Ascending aorta (tissue), 2 donors: ENCODE measurements at regions not wholly inside any gene's neighbourhood (a gene's known extent, or its start where the extent isn't known, plus 50 kb on each side); places are given as distances from the start of the nearest gene placed in this dataset.

ENCODE experiments used
- DNase-seq, 2 donors: peaks; one replicate each; pipeline ENCODE4 v3.0.0-alpha.2; 2019; ENCODE audit warnings: low spot score in 2 of 2
- H3K27ac ChIP-seq, 2 donors: fragments of 200-600 bp; sonication (generic); one replicate each; pipeline ENCODE4 v1.5.1; 2016 to 2017; ENCODE audit warnings: mild to moderate bottlenecking in 1 of 2
- H3K27me3 ChIP-seq: fragments of 200-600 bp; sonication (generic); one replicate; pipeline ENCODE4 v1.5.1; 2017
- H3K36me3 ChIP-seq, 2 donors: fragments of 200-600 bp; sonication (generic); one replicate each; pipeline ENCODE4 v1.5.1; 2016
- H3K4me1 ChIP-seq, 2 donors: fragments of 200-600 bp; sonication (generic); one replicate each; pipeline ENCODE4 v1.5.1; 2016 to 2017; ENCODE audit warnings: mild to moderate bottlenecking in 1 of 2
- H3K4me3 ChIP-seq, 2 donors: fragments of 200-600 bp; sonication (generic); one replicate each; pipeline ENCODE4 v1.5.1; 2016 to 2017; ENCODE audit warnings: mild to moderate bottlenecking in 1 of 2
- H3K9me3 ChIP-seq, 2 donors: fragments of 200-600 bp; sonication (generic); one replicate each; pipeline ENCODE4 v1.5.1; 2016
- CTCF ChIP-seq, 3 experiments: fragments of 200-600 bp in 2 of 3; fragments of 450-650 bp in 1 of 3; sonication (generic) in 2 of 3; IDR thresholded peaks; one replicate each; pipeline ENCODE4 v1.5.1; 2016 to 2019; ENCODE audit warnings: antibody characterized with exemption in 3 of 3, mild to moderate bottlenecking in 1 of 3, moderate library complexity in 1 of 3
- intact Hi-C: fragments of 100-400 bp; cut with DNase I; formaldehyde crosslinking; loops from one replicate; pipeline ENCODE4 v1.15.1; 2023

- H3K36me3 ChIP-seq = no peaks in the 10 kb centered on the region
- TF ChIP-seq CTCF (IDR thresholded peaks at IDR 0.05) = no peak
- no peaks in the 10 kb centered on the region for H3K27me3 ChIP-seq
- intact Hi-C loops = no loop called here
- H3K4me1 ChIP-seq = no peaks in the 10 kb centered on the region
- DNase-seq = no peak
- no peak overlapping the region for H3K4me3 ChIP-seq
- no peak overlapping the region for H3K27ac ChIP-seq
- no peaks in the 10 kb centered on the region for H3K9me3 ChIP-seq
Observed at GRCh38 chr15:39497759-39498565, 82.9 kb upstream of the THBS1 start.

- no peak for TF ChIP-seq CTCF (IDR thresholded peaks at IDR 0.05)
- intact Hi-C loops = no loop called here
- H3K4me1 ChIP-seq = no peaks in the 10 kb centered on the region
- no peak overlapping the region for H3K4me3 ChIP-seq
- no peak overlapping the region for H3K27ac ChIP-seq
- H3K27me3 ChIP-seq = no peaks in the 10 kb centered on the region
- H3K36me3 ChIP-seq = no peaks in the 10 kb centered on the region
- no peak for DNase-seq
- H3K9me3 ChIP-seq = no peaks in the 10 kb centered on the region
Observed at GRCh38 chr15:39498629-39499028, 82.2 kb upstream of the THBS1 start.

- no peak overlapping the region for H3K4me3 ChIP-seq
- no peak for TF ChIP-seq CTCF (IDR thresholded peaks at IDR 0.05)
- no peaks in the 10 kb centered on the region for H3K4me1 ChIP-seq
- intact Hi-C loops = no loop called here
- DNase-seq = no peak
- H3K27ac ChIP-seq = no peak overlapping the region
- H3K36me3 ChIP-seq = no peaks in the 10 kb centered on the region
- H3K27me3 ChIP-seq = no peaks in the 10 kb centered on the region
- no peaks in the 10 kb centered on the region for H3K9me3 ChIP-seq
Observed at GRCh38 chr15:39499042-39499441, 81.8 kb upstream of the THBS1 start.

- H3K36me3 ChIP-seq = no peaks in the 10 kb centered on the region
- DNase-seq = no peak
- no peaks in the 10 kb centered on the region for H3K27me3 ChIP-seq
- TF ChIP-seq CTCF (IDR thresholded peaks at IDR 0.05) = no peak
- no peak overlapping the region for H3K27ac ChIP-seq
- intact Hi-C loops = no loop called here
- H3K4me3 ChIP-seq = no peak overlapping the region
- no peaks in the 10 kb centered on the region for H3K9me3 ChIP-seq
- no peaks in the 10 kb centered on the region for H3K4me1 ChIP-seq
Observed at GRCh38 chr15:39499681-39500080, 81.2 kb upstream of the THBS1 start.

GRCh38 chr15:39501366-39502081, 79.4 kb upstream of the THBS1 start:
- Histone ChIP-seq H3K9me3 (no peaks in the 10 kb centered on the region), H3K27me3 (no peaks in the 10 kb centered on the region), H3K27ac (no peak overlapping the region), H3K4me3 (no peak overlapping the region), H3K36me3 (no peaks in the 10 kb centered on the region), H3K4me1 (no peaks in the 10 kb centered on the region)
- TF ChIP-seq CTCF (IDR thresholded peaks at IDR 0.05) = no peak
- no peak for DNase-seq
- intact Hi-C loops = no loop called here
